Endothelial cell of umbilical vein (primary cell): ENCODE measurements at regions not wholly inside any gene's neighbourhood (a gene's known extent, or its start where the extent isn't known, plus 50 kb on each side); places are given as distances from the start of the nearest gene placed in this dataset.

Source experiments
- BruUV-seq: library from RNA; stranded (reverse); fragments of 400-500 nt; replicated peaks from 2 replicates; lab custom pipeline; 2021; lab: Mats Ljungman, UMichigan
- CTCF ChIA-PET: fragments of 300-600, 350-600 bp; sonication (Branson Sonifier 250); formaldehyde crosslinking; loops from one replicate; lab custom pipeline; 2021; ENCODE audit warnings: antibody characterized with exemption, inconsistent platforms; lab: Charles Lee
- POLR2A ChIA-PET: fragments of 300-600, 350-600 bp; sonication (Branson Sonifier 250); formaldehyde crosslinking; loops from one replicate; lab custom pipeline; 2021; ENCODE audit warnings: antibody characterized with exemption, inconsistent platforms; lab: Charles Lee
- DNase-seq: peaks from one replicate; pipeline ENCODE4 v3.0.0-alpha.2; 2011; ENCODE audit warnings: low read depth, low spot score
- FAIRE-seq: peaks from 2 replicates; lab custom pipeline; 2011; peaks lifted over from hg19 to GRCh38; lab: Jason Lieb, UNC
- H2AFZ ChIP-seq: 2 replicates; pipeline ENCODE4 v1.6.0; 2012; ENCODE audit warnings: low read depth, low read length, control low read depth, inconsistent platforms
- H3K27ac ChIP-seq: 2 replicates; pipeline ENCODE4 v1.5.1; 2011; ENCODE audit warnings: low read depth, mild to moderate bottlenecking, control low read depth, low read length, moderate library complexity; ENCODE audit not compliant: insufficient read depth
- H3K27me3 ChIP-seq, 2 experiments: 2 replicates each; pipeline versions ENCODE4 v1.6.0 to v1.6.1; 2011; ENCODE audit warnings: low read length in 2 of 2, mixed read lengths in 1 of 2; ENCODE audit not compliant: control insufficient read depth in 2 of 2, insufficient read depth in 2 of 2
- H3K36me3 ChIP-seq, 2 experiments: 2 replicates in 1 of 2; 3 replicates in 1 of 2; pipeline ENCODE4 v1.5.1; 2011; ENCODE audit warnings: low read length in 2 of 2, mild to moderate bottlenecking in 1 of 2, moderate library complexity in 1 of 2; ENCODE audit not compliant: control insufficient read depth in 2 of 2, insufficient read depth in 2 of 2; ENCODE audit errors: extremely low read depth in 1 of 2
- H3K4me1 ChIP-seq: 3 replicates; pipeline ENCODE4 v1.5.1; 2011; ENCODE audit warnings: mild to moderate bottlenecking, low read length; ENCODE audit not compliant: control insufficient read depth, insufficient read depth; ENCODE audit errors: extremely low read depth
- H3K4me2 ChIP-seq: 2 replicates; pipeline ENCODE4 v1.6.1; 2011; ENCODE audit warnings: low read length, control low read depth, mixed read lengths; ENCODE audit not compliant: insufficient read depth
- H3K4me3 ChIP-seq, 3 experiments: fragments of 200-600 bp in 1 of 3; sonication (generic), shearing (Covaris generic) in 1 of 3; replicated peaks in 1 of 3; 2 replicates each; pipeline ENCODE4 v1.5.1; 2011 to 2016; ENCODE audit warnings: control low read depth in 3 of 3, low read length in 3 of 3, mild to moderate bottlenecking in 2 of 3, inconsistent platforms in 1 of 3, low read depth in 1 of 3, moderate library complexity in 1 of 3; ENCODE audit not compliant: insufficient read depth in 1 of 3
- H3K79me2 ChIP-seq: 2 replicates; pipeline ENCODE4 v1.6.0; 2012; ENCODE audit warnings: low read length, inconsistent platforms; ENCODE audit not compliant: control insufficient read depth, insufficient read depth
- H3K9ac ChIP-seq: replicated peaks from 2 replicates; pipeline ENCODE3; 2011; ENCODE audit warnings: low read length, control low read depth; ENCODE audit not compliant: insufficient read depth; ENCODE audit errors: extremely low read depth
- H3K9me1 ChIP-seq: replicated peaks from 3 replicates; pipeline ENCODE4 v1.6.0; 2011; ENCODE audit warnings: mild to moderate bottlenecking, low read length; ENCODE audit not compliant: control insufficient read depth, insufficient read depth; ENCODE audit errors: extremely low read depth
- H3K9me3 ChIP-seq: replicated peaks from 2 replicates; pipeline ENCODE4 v1.5.1; 2012; ENCODE audit warnings: low read length, inconsistent platforms; ENCODE audit not compliant: control insufficient read depth, insufficient read depth
- H4K20me1 ChIP-seq: replicated peaks from 2 replicates; pipeline ENCODE3; 2011; ENCODE audit warnings: mild to moderate bottlenecking, low read length; ENCODE audit not compliant: control insufficient read depth, insufficient read depth; ENCODE audit errors: extremely low read depth
- CTCF ChIP-seq, 2 donors: IDR thresholded peaks; 1 replicate in 1 of 2; 2 replicates in 1 of 2; pipeline ENCODE4 v1.5.1; 2011; ENCODE audit warnings: low read length in 2 of 2, mild to moderate bottlenecking in 2 of 2, moderate library complexity in 2 of 2, control low read depth in 1 of 2, inconsistent platforms in 1 of 2, low read depth in 1 of 2; ENCODE audit not compliant: insufficient read depth in 1 of 2; ENCODE audit errors: extremely low read depth in 1 of 2
- EZH2 ChIP-seq: IDR thresholded peaks from 2 replicates; pipeline ENCODE4 v1.6.1; 2012; ENCODE audit warnings: borderline replicate concordance, low read depth, mild to moderate bottlenecking, moderate library complexity, low read length, inconsistent platforms; ENCODE audit not compliant: severe bottlenecking
- FOS ChIP-seq: IDR thresholded peaks from 2 replicates; pipeline ENCODE4 v1.6.1; 2011; ENCODE audit warnings: mild to moderate bottlenecking, low read length, moderate library complexity, borderline replicate concordance; ENCODE audit not compliant: insufficient read depth
- GATA2 ChIP-seq: IDR thresholded peaks from 2 replicates; pipeline ENCODE4 v1.7.0; 2011; ENCODE audit warnings: low read depth, mild to moderate bottlenecking, moderate library complexity, mixed read lengths, low read length; ENCODE audit not compliant: insufficient read length, insufficient read depth
- JUN ChIP-seq: IDR thresholded peaks from 2 replicates; pipeline ENCODE4 v1.6.1; 2011; ENCODE audit warnings: borderline replicate concordance, low read depth; ENCODE audit not compliant: insufficient read length, insufficient read depth
- MAX ChIP-seq: IDR thresholded peaks from 2 replicates; pipeline ENCODE4 v1.6.1; 2011; ENCODE audit not compliant: insufficient read depth, insufficient read length
- MYC ChIP-seq: IDR thresholded peaks from one replicate; pipeline ENCODE4 v1.6.1; 2011; ENCODE audit warnings: mild to moderate bottlenecking, low read depth, low read length
- POLR2A ChIP-seq: IDR thresholded peaks from 2 replicates; pipeline ENCODE4 v1.6.1; 2012; ENCODE audit warnings: low read depth, mild to moderate bottlenecking, control low read depth, low read length
- POLR2AphosphoS5 ChIP-seq: IDR thresholded peaks from 2 replicates; pipeline ENCODE4 v1.6.1; 2012; ENCODE audit warnings: low read depth, mild to moderate bottlenecking, control low read depth, low read length, moderate library complexity; ENCODE audit not compliant: insufficient read depth
- dilution Hi-C: fragments of 300-500 bp; cut with MboI; formaldehyde crosslinking; loops from one replicate; pipeline ENCODE4 v1.15.0; 2019; ENCODE audit warnings: low sequenced_read_pairs; ENCODE audit not compliant: extremely low pct_ligation_motif_present
- intact Hi-C: fragments of 100-400 bp; cut with micrococcal nuclease; formaldehyde crosslinking; loops from one replicate; pipeline ENCODE4 v1.10.0; 2022

DNA sequence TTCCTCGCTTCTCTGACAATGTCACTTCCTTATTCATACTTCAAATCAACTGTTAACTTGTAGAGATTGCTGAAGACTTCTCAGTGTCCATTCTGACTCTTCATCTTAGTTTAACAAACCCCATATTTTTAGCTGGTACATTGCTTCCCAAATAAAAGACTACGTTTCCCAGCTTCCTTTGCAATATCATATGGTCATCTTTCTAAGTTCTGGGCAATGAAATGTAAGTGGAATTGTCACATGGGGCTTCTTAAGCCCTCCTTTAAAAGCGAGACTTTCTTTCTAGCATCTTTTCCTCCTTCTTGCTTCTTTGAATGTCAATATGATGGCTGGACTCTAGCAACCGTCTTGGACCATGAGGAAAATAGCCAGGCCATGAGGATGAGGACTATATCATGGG lies 239.0 kb downstream of the ZNF621 start:
- Histone ChIP-seq H3K79me2 (no peaks in the 10 kb centered on the region), H3K27me3 (no peaks in the 10 kb centered on the region), H4K20me1 (no peaks in the 10 kb centered on the region), H3K27ac (no peak overlapping the region), H3K9me1 (no peaks in the 10 kb centered on the region), H3K4me3 (no peak overlapping the region), H2AFZ (no peak overlapping the region), H3K4me1 (no peaks in the 10 kb centered on the region), H3K9ac (no peak overlapping the region), H3K36me3 (no peaks in the 10 kb centered on the region), H3K4me2 (no peak overlapping the region), H3K9me3 (no peaks in the 10 kb centered on the region)
- DNase-seq = no peak
- FAIRE-seq = no peak
- intact Hi-C loops = no loop called here
- dilution Hi-C loops = no loop called here
- POLR2A ChIA-PET = no interaction called here
- CTCF ChIA-PET = no interaction called here
- TF ChIP-seq POLR2A = no peak
- TF ChIP-seq GATA2 = no peak
- no peak for TF ChIP-seq MYC
- TF ChIP-seq EZH2 = no peak
- TF ChIP-seq MAX = no peak
- no peak for TF ChIP-seq FOS
- TF ChIP-seq JUN = no peak
- no TSS peak for BruUV-seq

GRCh38 chr3:40764747-40765146 lies 240.0 kb downstream of the ZNF621 start:
- POLR2A ChIA-PET = no interaction called here
- Histone ChIP-seq H3K27me3 (no peaks in the 10 kb centered on the region), H3K36me3 (no peaks in the 10 kb centered on the region), H3K4me3 (no peak overlapping the region), H4K20me1 (no peaks in the 10 kb centered on the region), H3K9me3 (no peaks in the 10 kb centered on the region), H2AFZ (no peak overlapping the region), H3K4me2 (no peak overlapping the region), H3K9ac (no peak overlapping the region), H3K27ac (no peak overlapping the region), H3K79me2 (no peaks in the 10 kb centered on the region), H3K4me1 (no peaks in the 10 kb centered on the region), H3K9me1 (no peaks in the 10 kb centered on the region)
- TF ChIP-seq MYC (no peak), POLR2AphosphoS5 (no peak), EZH2 (no peak), GATA2 (no peak), FOS (no peak), POLR2A (no peak), MAX (no peak), JUN (no peak), CTCF (IDR thresholded peaks at IDR 0.05; ENCODE audit: extremely low read depth in 1 of 2, insufficient read depth in 1 of 2, low read depth in 1 of 2, low read length in 2 of 2) (no peak)
- dilution Hi-C loops (no loop called here), intact Hi-C loops (no loop called here)
- DNase-seq = no peak
- FAIRE-seq = no peak
- CTCF ChIA-PET = no interaction called here
- no TSS peak for BruUV-seq
